Activated T-cell treated with anti-CD3 and anti-CD28 coated beads for 4 hours (primary cell): ENCODE measurements at regions not wholly inside any gene's neighbourhood (a gene's known extent, or its start where the extent isn't known, plus 50 kb on each side); places are given as distances from the start of the nearest gene placed in this dataset.
"Not testable (repeated sequence)": the region's sequence is repeated elsewhere in the genome, so short reads cannot be mapped to it uniquely, and the experiment has no call there.

Source experiments
- DNase-seq: peaks from one replicate; pipeline ENCODE4 v3.0.0-alpha.2; 2020

DNA sequence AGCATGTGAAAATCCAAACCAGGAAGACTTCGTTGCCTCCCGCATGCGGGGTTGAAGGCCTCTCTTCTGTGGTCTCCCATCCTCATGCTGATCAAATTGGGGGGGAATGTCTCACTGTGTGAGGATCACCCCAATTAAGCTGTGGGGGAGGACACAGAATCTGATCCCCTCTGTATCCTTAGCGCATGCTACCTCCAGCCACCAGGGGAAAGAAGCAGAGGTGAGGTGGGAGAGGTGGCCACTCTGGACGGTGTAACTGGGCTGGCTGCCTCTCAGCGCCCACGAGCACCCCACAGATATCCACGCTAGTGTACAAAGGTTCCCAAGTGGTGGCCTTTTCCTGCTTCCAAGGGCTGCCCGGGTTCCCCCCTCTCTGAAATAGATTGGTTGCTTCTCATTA, 177.6 kb upstream of the PLGLB1 start:
- DNase-seq, result not testable (repeated sequence)

DNA sequence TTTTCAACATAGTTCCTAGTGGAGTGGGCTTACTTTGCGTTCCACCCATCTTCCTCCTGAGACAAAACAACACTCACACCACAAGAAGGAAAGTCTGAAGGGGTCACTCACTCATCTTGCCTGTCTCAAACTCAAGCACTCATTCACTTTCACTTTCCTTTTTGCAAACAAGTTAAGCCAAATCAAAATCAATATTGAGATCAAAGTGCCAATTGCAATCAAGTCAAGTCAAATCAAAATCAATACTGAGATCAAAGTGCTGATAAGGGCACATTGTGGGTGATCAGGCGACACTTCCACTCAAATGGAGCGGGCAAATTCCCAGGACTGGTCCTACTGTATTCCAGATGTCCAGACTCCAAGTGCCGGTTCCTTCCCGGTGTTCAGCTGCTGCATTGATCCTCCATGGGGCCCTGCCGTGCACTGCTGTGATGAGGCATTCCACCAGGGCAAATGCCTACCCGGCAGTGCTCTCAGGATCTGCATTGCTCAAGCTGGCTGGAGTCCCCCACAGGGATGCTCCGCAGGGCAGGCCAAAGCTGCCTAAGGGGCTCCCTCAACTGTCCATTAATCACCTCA, 183.0 kb upstream of the PLGLB1 start:
- DNase-seq, result not testable (repeated sequence)

DNA sequence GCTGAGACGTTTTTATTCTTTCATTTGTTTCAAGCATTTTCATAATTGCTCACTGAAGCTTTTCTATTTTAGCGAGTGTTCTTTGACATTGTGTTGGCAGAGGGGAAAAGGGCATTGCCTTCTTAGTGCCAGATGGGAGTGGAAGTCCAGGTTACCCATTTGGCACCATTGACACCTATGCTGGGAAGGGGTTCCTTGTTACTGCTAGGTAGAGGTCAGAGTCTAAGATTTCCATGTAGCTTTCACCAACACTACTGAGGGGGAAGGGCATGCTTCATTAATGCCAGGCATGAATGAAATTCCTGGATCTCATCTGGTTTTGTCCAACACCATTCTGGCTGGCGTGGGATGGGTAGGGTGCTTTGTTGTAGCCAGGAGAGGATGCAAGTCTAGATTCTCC, 191.3 kb upstream of the PLGLB1 start:
- not testable (repeated sequence) for DNase-seq

DNA sequence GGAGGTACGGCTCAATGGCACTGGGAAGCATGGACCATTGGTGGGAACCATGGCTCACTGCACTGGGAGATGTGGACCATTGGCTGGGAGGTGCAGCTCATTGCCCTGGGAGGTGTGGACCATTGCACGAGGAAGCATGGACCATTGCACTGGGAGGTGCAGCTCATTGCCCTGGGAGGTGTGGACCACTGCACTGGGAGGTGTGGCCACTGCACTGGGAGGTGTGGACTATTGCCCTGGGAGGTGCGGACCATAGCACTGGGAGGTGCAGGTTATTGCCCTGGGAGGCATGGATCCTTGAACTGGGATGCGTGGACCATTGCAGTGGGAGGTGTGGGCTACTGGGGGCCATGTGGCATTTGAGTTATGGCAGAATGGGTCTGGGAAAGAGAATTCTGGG, 195.4 kb upstream of the PLGLB1 start:
- not testable (repeated sequence) for DNase-seq

DNA sequence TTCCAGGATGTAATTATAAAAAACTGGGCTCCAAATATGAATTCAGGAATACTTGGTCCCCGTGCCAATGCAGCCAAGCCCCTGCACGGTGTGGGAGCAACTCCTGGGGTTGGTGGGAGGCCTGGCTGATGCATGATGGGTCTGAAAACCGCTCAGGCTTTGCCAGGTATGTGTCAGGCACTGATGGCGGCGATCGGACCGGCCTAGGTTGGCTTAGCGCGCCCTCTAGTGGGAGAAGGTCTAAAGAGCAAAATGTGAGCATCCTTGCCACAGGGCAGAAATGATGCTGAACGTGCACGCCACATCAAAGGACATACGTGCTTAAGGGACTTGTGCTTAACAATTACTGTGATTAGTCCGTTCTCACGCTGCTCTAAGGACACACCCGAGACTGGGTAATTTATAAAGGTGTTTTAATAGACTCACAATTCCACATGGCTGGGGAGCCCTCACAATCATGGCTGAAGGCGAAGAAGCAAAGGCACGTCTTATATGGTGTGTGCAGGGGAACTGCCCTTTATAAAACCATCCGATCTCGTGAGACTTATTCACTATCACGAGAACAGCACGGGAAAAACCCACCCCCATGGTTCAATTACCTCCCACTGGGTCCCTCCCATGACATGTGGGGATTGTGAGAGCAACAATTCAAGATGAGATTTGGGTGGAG, 196.2 kb upstream of the PLGLB1 start:
- peak; percentile 65 for DNase-seq

DNA sequence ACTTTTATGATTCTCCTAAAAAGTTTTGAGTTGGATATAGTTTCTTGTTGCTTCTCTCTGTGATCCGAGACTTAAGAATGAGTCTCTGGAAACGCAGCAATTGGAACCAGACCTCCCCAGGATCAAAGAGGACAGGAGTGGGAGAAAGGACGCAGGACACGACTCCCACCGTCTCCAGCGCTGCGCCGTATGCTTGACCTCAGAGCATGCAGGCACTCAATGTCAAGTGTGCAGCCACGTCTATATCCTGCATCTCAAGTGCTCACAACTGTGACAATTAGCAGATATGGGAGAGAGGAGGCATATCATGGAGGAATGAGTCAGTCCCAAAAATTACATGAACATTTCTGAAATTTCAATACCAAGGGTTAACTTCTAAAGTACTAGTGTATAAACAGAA, 199.0 kb upstream of the PLGLB1 start:
- not testable (repeated sequence) for DNase-seq

DNA sequence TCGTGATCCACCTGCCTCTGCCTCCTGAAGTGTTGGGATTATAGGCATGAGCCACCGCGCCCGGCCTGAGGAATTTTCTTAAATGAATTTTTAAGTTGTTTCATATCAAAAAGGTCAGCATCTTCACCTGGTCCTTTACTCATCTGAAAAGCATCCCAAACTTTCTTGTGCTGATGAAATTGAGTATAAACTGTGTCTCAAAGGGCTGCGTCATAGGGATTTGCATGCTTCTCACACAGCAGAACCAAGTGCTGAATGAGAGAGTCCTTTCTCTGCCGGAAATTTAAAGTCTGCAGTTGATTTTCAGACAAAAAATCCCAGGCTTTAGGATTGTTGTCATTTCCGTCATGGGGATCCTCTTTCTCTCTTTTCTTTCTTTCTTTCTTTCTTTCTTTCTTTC, 200.5 kb upstream of the PLGLB1 start:
- not testable (repeated sequence) for DNase-seq

DNA sequence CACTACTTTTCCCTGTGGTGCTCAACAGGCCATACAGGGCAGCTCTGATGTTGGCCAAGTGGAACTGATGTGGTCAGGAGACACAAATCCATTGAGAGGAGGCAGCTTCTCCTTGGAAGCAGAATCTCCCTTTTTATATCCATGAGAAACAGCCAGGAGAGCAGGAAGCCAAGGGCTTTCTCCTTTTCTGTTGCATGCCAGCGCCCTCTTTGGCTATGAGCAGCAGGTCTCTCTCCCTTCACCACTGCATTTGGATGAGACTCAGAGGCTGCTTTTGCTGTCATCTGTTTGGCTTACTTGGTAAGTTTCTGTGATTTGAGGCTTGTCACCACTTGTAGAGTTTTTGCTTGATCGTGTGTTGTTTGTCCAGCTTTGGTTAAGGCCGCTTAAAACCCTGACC, 202.2 kb upstream of the PLGLB1 start:
- DNase-seq, result not testable (repeated sequence)

DNA sequence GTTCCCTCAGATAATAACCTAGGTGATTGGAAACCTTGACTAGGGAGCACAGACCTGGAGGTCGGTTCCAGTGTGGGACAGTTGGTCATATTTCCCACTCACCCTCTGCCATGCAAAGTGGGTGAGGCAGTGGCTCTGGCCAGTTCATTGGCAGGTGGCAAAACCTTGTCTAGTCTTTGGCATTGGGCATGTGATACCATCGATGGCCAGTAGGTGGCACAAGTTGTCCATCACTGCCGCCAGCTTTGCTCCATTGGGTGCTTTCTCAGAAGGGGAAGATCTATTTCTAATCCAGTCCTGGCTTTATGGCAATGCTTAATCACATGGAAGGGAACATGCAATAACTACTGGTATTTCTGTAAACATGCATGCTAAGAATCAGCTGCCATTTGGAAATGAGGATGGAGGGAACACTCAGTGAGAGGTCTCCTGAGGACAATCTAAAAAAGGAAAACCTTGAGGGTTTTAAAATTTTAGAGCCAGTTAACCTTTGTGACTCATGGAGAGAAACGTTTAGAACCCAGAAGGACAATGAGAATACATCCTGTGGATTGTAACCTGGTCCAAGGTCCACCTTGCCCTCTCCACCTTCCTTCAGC, 207.5 kb upstream of the PLGLB1 start:
- not testable (repeated sequence) for DNase-seq

DNA sequence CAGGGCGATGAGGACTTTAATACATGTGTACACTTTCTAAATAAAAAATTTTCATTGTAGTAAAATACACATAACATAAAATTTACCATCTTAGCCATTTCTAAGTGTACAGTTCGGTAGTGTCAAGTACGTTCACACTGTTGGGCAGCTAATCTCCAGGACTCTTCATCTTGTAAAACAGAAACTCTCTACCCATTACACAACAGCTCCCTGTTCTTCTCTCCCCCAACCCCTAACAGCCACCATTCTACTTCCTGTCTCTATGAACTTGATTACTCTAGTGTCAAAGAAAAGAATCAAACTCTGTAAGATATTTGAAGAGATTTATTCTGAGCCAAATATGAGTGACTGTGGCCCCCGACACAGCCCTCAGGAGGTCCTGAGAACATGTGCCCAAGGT, 208.3 kb upstream of the PLGLB1 start:
- DNase-seq, result not testable (repeated sequence)

DNA sequence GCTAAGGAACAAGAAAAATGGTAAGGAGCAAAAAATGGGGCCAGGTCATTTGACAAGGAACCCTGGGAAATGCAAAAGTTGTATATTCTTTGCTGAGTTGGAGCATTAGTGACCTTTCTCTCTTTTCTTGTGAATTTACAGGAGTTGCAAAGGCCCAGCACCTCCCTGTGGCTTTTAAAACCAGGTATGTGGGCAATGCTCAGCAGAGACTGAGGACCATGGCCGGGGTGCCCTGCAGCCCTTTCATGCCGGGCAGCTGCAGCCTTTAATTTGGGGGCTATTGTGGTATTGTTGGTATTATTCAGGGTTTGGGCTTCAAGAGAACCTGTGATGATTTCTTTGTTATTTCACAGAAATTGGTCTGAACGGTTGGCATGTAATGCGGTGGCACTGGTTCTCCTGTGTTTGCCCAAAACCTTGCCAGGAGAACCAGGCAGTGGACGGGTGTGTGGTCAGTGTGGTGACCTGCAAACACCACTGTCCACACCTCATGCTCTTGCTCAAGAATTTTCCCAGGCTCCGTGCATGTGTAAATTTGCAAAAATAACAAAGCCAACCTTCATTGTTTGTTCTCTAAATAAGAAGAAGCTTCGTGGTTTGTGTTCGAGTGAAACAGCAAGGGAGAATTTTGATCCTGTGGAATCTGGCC, 213.8 kb upstream of the PLGLB1 start:
- DNase-seq, result not testable (repeated sequence)

DNA sequence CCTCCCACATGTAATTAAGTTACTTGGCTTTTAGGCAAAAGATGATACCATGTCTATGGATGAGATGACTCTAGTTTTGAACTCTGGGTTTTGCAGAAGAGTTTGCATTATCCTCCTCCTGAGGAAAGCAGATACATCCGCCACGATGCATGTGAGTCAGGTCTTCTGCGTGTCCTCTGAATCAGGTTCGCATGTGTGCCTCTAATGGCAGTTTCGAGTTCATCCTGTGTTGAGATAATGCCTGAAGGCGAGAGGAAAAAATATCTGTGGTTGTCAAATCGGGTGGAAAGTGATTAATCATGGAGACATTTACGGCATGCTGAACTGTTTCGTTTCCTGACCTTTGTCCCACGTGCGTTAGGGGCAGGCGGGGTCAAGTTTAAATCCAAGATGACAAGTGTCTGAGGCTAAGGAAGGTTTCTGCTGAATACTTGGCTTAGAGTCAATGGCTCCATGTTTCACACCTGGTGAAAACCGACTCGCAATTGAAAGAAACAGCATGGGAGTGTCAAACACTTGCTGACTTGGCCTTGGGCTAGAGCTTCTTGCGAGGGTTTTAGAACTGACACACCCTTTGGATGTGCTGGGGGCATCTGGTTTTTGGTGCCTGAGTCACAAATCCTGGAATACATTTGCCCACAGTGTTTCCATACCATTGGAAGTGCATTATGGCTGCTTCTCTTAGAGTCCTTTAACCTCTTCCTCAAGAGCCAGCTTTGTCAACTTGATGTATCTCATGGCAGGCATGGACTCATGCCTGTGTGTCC, 216.1 kb upstream of the PLGLB1 start:
- not testable (repeated sequence) for DNase-seq

DNA sequence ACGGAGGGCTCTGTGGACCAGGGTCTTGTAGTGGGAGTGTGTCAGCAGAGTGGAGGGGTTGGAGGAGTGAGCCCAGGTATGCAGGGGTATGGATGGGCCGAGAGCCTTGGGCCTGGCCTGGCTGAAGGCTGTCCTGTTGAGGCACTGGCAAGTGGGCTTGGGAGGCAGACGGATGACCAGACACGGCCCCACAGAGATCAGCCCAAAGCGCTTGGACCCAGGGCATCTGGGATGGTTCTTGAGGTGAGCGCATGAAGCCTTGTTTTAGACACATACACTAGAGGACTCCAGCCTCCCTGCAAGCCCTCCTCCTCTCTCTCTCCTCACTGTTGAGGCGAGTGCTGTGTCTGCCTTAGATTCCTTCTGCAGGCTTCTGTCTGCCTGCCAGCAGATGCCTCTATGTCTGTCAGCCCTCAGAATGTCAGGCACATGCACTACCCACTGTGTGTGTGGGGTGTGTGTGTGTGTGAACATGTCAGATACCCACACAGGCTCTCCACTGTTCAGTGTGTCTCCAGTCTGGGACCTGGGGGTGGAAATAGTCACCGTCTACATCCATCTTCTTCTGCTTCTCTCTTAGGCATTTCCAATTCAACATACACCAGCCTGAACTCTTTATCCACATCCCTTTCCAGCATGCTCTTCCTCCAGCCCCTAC, 218.0 kb upstream of the PLGLB1 start:
- not testable (repeated sequence) for DNase-seq

DNA sequence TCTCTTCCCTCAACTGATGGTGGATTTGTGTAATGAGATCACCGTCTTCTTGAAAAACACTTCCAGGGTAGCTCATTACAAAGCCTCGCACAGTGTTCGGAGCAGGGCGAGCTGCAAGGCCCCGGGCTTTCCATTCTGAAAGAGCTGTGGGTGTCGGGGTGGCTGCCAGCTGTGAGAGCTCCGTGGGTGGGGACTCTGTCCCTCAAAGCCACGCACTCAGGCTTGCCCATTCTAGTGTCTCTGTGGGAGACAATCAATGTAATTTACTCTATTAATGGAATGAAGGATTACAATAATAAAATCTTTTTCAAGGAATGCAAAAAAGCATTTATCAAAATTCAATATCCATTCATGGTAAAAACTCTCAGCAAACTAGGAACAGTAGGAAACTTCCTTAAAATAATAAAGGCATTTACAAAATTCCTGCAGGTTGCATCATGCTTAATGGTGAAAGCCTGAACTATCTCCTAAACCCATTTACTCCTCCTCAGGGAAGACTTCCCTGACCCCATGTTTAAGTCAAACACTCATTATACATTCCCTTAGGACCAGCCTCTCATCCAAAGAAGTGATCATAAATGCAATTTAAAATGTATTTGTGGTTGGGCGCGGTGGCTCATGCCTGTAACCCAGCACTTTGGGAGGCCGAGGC, 224.5 kb upstream of the PLGLB1 start:
- DNase-seq, result not testable (repeated sequence)

DNA sequence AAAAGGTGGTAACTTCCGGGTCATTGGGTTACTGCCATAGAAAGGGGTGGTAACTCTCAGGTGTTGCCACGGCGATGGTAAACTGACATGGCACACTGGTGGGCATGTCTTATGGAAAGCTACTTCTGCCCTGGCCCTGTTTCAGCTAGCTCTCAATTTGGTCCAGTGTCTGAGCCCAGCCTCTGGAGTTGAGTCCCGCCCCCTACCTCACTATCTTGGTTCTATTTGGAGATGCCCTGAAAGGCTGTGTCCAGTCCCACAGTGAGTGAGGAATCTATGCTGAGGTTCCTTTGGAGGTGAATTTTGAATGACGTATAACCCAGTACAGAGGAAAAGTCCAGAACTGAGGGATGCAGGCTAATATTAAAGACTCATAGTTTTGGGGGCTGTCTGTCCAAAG, 230.4 kb upstream of the PLGLB1 start:
- DNase-seq, result not testable (repeated sequence)

DNA sequence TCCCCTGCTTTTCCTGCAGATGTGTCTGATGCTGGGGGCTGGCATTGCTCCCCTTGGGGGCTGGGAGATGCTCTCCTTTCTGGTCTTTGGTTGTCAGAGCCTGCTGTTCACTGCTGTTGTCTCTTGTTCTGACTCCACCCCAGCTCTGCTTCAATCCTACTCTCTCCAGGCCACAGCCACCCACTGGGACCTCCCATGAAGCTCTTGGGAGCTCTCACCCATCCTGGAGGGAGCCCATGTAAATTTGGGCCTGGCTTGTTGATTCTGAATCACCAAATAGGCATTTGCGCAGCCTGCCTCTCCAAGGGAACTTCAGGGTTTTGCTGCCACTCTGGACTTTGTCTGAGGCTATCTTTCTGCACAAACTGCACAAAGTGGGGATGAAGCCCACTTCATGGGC, 232.9 kb upstream of the PLGLB1 start:
- not testable (repeated sequence) for DNase-seq

DNA sequence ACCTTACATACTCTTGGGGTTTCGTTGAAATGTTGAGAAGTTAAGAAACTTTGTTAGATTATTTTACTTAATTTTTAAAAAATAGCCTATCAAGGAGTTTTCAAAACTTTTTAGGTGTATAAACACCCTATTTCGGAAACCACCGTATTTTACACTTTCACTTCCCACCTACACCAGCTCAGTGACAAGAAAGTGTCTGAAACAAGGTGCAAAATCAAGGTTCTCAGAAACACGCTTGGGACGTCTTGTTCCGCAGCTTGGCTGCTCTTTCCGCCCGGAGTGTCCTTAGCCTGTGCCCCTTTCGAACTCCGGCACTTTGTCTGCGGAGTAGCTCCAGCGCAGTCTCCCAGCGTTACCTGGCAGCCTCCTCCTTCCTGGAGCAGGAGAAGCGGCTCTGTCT, 233.8 kb upstream of the PLGLB1 start:
- DNase-seq, result not testable (repeated sequence)

DNA sequence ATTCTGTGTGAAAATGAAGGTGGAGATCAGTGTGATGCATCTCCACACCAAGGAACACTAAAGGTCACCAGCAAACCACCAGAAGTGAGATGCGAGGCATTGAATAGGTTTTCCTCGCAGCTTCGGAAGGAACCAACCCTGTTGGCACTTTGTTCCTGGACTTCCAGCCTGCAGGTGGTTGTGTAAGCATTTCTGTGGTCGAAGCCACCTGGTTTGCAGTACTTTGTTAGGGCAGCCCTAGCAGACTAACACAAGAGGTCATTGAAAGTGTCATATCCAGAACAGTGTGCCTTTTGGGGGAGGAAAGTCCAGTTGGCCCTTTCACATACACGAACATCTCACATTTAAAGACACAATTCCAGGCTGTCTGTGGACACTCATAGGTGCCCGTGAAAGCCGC, 237.2 kb upstream of the PLGLB1 start:
- not testable (repeated sequence) for DNase-seq

DNA sequence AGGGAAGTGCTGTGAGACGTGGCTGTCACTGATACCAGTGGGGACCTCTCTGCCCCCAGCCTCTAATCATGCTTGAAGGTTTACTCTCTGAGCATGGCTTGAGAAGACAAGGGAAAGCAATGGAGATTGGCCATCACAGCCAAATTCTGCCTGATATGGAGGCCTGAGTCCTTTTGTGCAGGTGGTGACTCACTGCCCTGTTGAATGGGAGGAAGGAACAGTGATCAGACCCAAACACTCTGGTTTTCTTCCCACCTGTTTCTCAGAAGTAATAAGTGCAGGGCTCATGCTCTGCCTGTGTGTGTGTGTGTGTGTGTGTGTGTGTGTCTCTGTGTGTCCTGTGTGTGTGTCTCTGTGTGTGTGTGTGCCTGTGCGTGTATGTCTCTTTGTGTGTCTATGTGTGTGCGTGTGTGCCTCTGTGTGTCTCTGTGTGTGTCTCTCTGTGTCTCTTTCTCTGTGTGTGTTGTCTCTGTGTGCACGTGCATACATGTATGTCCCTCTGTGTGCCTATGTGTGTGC, 240.6 kb upstream of the PLGLB1 start:
- DNase-seq, result not testable (repeated sequence)

DNA sequence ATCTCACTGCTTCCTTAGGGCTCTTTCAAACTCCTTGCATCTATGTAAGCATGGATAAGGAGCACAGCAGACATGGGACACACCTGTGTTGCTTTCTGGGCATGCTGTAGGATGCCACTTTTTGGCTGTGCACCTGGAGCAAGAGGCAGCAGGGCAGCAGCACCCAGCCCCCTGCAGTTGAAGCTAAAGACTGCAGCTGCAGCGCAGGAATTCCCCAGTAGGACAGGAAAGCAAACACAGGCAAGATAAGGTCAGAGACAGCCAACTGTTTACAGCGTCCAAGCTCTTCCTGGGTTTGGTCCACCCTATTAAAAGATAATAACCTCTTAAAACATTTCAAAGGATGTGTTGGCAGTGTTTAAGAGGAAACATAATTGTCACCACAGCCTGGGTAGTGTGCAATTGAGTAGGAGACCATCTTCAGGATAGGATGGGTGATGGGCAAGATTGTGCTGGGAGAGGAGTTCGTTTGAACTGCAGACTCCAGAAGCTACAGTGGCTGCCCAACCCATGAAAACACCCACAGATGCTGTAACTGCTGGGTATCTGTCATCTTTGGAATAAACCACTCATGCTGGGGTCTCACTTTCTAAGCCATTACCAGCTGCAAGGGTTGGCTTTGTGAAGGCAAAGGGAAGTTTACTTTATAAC, 242.3 kb upstream of the PLGLB1 start:
- DNase-seq, result not testable (repeated sequence)

DNA sequence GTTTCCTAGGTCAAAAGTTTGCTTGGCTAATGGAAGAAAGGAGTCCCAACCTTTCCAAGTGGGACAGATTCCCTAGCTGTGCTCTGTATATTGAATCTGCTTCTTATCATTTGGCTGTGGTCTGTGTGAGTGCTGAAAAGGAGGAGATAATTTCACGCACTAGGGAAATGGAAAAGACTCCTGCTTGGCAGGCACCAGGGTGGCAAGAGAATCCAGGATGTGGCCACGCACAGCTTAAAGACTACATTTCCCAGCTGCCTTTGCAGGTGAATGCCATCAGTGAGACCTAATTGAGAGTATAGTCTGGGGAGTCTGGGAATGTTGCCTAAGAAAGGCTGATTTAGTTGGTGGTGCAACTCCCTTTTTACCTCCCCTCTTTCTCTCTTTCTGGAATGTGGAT, 253.5 kb upstream of the PLGLB1 start:
- not testable (repeated sequence) for DNase-seq
